GM12878 (cell line): ENCODE measurements at regions not wholly inside any gene's neighbourhood (a gene's known extent, or its start where the extent isn't known, plus 50 kb on each side); places are given as distances from the start of the nearest gene placed in this dataset.

Experiments used
- ATAC-seq: fragments of 200-7000 bp; cut with Tn5 transposase; 3 replicates; pipeline ENCODE4 v1.9.1; 2020; ENCODE audit warnings: mild to moderate bottlenecking, moderate library complexity
- BruUV-seq: library from RNA; stranded (reverse); fragments of 400-500 nt; replicated peaks from 2 replicates; lab custom pipeline; 2021; lab: Mats Ljungman, UMichigan
- CTCF ChIA-PET: fragments of 300-600 bp; sonication (Branson Sonifier 250); formaldehyde crosslinking; extraction: SDS; loops from one replicate; lab custom pipeline; 2021; ENCODE audit warnings: inconsistent platforms; lab: Yijun Ruan, JAX
- POLR2A ChIA-PET: fragments of 350-600 bp; formaldehyde crosslinking; extraction: SDS; loops from one replicate; lab custom pipeline; 2021; ENCODE audit warnings: inconsistent platforms; lab: Charles Lee
- RAD21 ChIA-PET: fragments of 300-600 bp; sonication (Branson Sonifier 250); formaldehyde crosslinking; loops from one replicate; lab custom pipeline; 2023; ENCODE audit warnings: antibody characterized with exemption; ENCODE audit not compliant: unreplicated experiment; lab: Charles Lee
- SMC1A ChIA-PET: fragments of 300-600 bp; sonication (Branson Sonifier 250); formaldehyde crosslinking; loops from one replicate; lab custom pipeline; 2023; ENCODE audit not compliant: unreplicated experiment, uncharacterized antibody; lab: Charles Lee
- DNase-seq: peaks from one replicate; pipeline ENCODE4 v3.0.0-alpha.2; 2011; ENCODE audit warnings: low read depth, low spot score
- FAIRE-seq: peaks from 3 replicates; lab custom pipeline; 2011; peaks lifted over from hg19 to GRCh38; lab: Jason Lieb, UNC
- H2AFZ ChIP-seq: 2 replicates; pipeline ENCODE4 v1.6.0; 2011; ENCODE audit warnings: low read depth, low read length, control low read depth; ENCODE audit not compliant: control insufficient read depth
- H3K27ac ChIP-seq: 2 replicates; pipeline ENCODE4 v1.5.1; 2011; ENCODE audit warnings: control low read depth; ENCODE audit not compliant: control insufficient read depth, insufficient read depth
- H3K27me3 ChIP-seq, 2 experiments: replicated peaks in 1 of 2; 2 replicates each; pipeline versions ENCODE4 v1.6.0 to v1.6.1; 2011; ENCODE audit warnings: low read length in 1 of 2; ENCODE audit not compliant: control insufficient read depth in 2 of 2, insufficient read depth in 2 of 2
- H3K36me3 ChIP-seq, 2 experiments: 2 replicates each; pipeline ENCODE4 v1.5.1; 2011; ENCODE audit warnings: low read length in 1 of 2; ENCODE audit not compliant: control insufficient read depth in 2 of 2, insufficient read depth in 2 of 2
- H3K4me1 ChIP-seq: 2 replicates; pipeline ENCODE4 v1.6.1; 2011; ENCODE audit warnings: mild to moderate bottlenecking, low read length, moderate library complexity, mixed read lengths; ENCODE audit not compliant: control insufficient read depth, insufficient read depth
- H3K4me2 ChIP-seq: 2 replicates; pipeline ENCODE4 v1.6.0; 2011; ENCODE audit warnings: control low read depth; ENCODE audit not compliant: control insufficient read depth, insufficient read depth
- H3K4me3 ChIP-seq: fragments of 200-600 bp; sonication (generic); 2 replicates; pipeline ENCODE4 v1.5.1; 2016
- H3K79me2 ChIP-seq: 2 replicates; pipeline ENCODE4 v1.6.0; 2011; ENCODE audit warnings: low read length; ENCODE audit not compliant: control insufficient read depth, insufficient read depth
- H3K9ac ChIP-seq: 2 replicates; pipeline ENCODE4 v1.8.0; 2011; ENCODE audit warnings: low read length, control low read depth, mixed read lengths; ENCODE audit not compliant: control insufficient read depth, insufficient read depth
- H3K9me3 ChIP-seq: replicated peaks from 3 replicates; pipeline ENCODE4 v1.5.1; 2011; ENCODE audit warnings: mild to moderate bottlenecking, low read length; ENCODE audit not compliant: control insufficient read depth, insufficient read depth
- H4K20me1 ChIP-seq: 2 replicates; pipeline ENCODE4 v1.6.0; 2011; ENCODE audit not compliant: control insufficient read depth, insufficient read depth
- BCL3 ChIP-seq: IDR thresholded peaks from 2 replicates; pipeline ENCODE4 v1.6.1; 2011; ENCODE audit warnings: borderline replicate concordance, low read depth, mild to moderate bottlenecking, moderate library complexity, low read length; ENCODE audit not compliant: insufficient read depth, poor library complexity, severe bottlenecking
- BMI1 ChIP-seq: fragments of 450-650 bp; IDR thresholded peaks from 2 replicates; pipeline ENCODE4 v1.6.1; 2016; ENCODE audit warnings: mild to moderate bottlenecking, moderate library complexity, borderline replicate concordance
- CREB1 ChIP-seq: IDR thresholded peaks from 2 replicates; pipeline ENCODE4 v1.6.1; 2012; ENCODE audit warnings: low read depth, mild to moderate bottlenecking, inconsistent platforms
- GABPA ChIP-seq: IDR thresholded peaks from 2 replicates; pipeline ENCODE4 v1.6.1; 2014; ENCODE audit warnings: antibody characterized with exemption, low read depth, mild to moderate bottlenecking, inconsistent platforms
- HCFC1 ChIP-seq: fragments of 150-350 bp; IDR thresholded peaks from 2 replicates; pipeline ENCODE4 v1.6.1; 2014; ENCODE audit warnings: low read length
- JUNB ChIP-seq: IDR thresholded peaks from 2 replicates; pipeline ENCODE4 v1.6.1; 2016; ENCODE audit warnings: antibody characterized with exemption, mild to moderate bottlenecking
- MYB ChIP-seq: fragments of 150-350 bp; IDR thresholded peaks from 2 replicates; pipeline ENCODE4 v1.6.1; 2014; ENCODE audit warnings: mild to moderate bottlenecking, low read depth, low read length, borderline replicate concordance
- PAX5 ChIP-seq: IDR thresholded peaks from 2 replicates; pipeline ENCODE4 v1.6.1; 2011; ENCODE audit warnings: low read depth, low read length, borderline replicate concordance
- POLR2A ChIP-seq: IDR thresholded peaks from 2 replicates; pipeline ENCODE4 v1.6.1; 2011; ENCODE audit warnings: low read depth, mild to moderate bottlenecking, low read length
- POU2F2 ChIP-seq: IDR thresholded peaks from 3 replicates; pipeline ENCODE4 v1.6.1; 2011; ENCODE audit warnings: low read depth, mild to moderate bottlenecking, low read length, borderline replicate concordance
- REST ChIP-seq: IDR thresholded peaks from 2 replicates; pipeline ENCODE4 v1.6.1; 2012; ENCODE audit warnings: mild to moderate bottlenecking, low read depth, low read length
- SMC3 ChIP-seq: IDR thresholded peaks from 2 replicates; pipeline ENCODE4 v1.6.1; 2011; ENCODE audit warnings: low read length, improper control_type of control experiment, borderline replicate concordance
- STAT1 ChIP-seq: fragments of 450-650 bp; conservative IDR thresholded peaks from 2 replicates; pipeline ENCODE4 v1.6.1; 2014; ENCODE audit warnings: antibody characterized with exemption, mild to moderate bottlenecking
- ZBTB40 ChIP-seq: fragments of 450-650 bp; IDR thresholded peaks from 2 replicates; pipeline ENCODE4 v1.6.1; 2016; ENCODE audit warnings: mild to moderate bottlenecking, moderate library complexity, borderline replicate concordance
- ZSCAN29 ChIP-seq: fragments of 450-650 bp; IDR thresholded peaks from 2 replicates; pipeline ENCODE4 v1.6.1; 2017; ENCODE audit warnings: mild to moderate bottlenecking, moderate library complexity
- ZZZ3 ChIP-seq: IDR thresholded peaks from 2 replicates; pipeline ENCODE4 v1.6.1; 2011; ENCODE audit warnings: low read depth; ENCODE audit not compliant: control insufficient read depth, insufficient read length
- WGBS: methylation state at CpG from one replicate; pipeline ENCODE4 v1.1.6; 2016; ENCODE audit warnings: low lambda C conversion rate; ENCODE audit not compliant: insufficient replicate concordance, insufficient coverage; ENCODE audit errors: missing lambda C conversion rate; 5-methylcytosine and 5-hydroxymethylcytosine counted together
- in situ Hi-C: fragments of 300-500 bp; cut with MboI; formaldehyde crosslinking; loops from 9 replicates; pipeline ENCODE4 v1.14.3; 2018; ENCODE audit warnings: mixed read lengths
- intact Hi-C: fragments of 100-400 bp; cut with micrococcal nuclease; formaldehyde crosslinking; loops from one replicate; pipeline ENCODE4 v1.14.2; 2022; ENCODE audit not compliant: unreplicated experiment

- Histone ChIP-seq H3K27me3 (no peaks in the 10 kb centered on the region), H3K79me2 (no peaks in the 10 kb centered on the region), H2AFZ (no peak overlapping the region), H3K4me1 (no peaks in the 10 kb centered on the region), H3K27ac (no peak overlapping the region), H3K9me3 (no peaks in the 10 kb centered on the region), H3K36me3 (no peaks in the 10 kb centered on the region), H4K20me1 (no peaks in the 10 kb centered on the region), H3K9ac (no peak overlapping the region), H3K4me2 (no peak overlapping the region), H3K4me3 (no peak overlapping the region)
- ATAC-seq: no peak
- in situ Hi-C loops: no loop called here
- no TSS peak for BruUV-seq
- ChIA-PET SMC1A (interaction anchor here (0.7 to 1.9 kb wide), 3 partner anchors 13 to 556 kb away, joined by 3 to 4 read pairs (median 4); partner anchors contain the start of gene CCDC85A), CTCF (no interaction called here), POLR2A (no interaction called here), RAD21 (interaction anchor here (0.6 kb wide), 1 partner anchor 970 kb away, joined by 5 read pairs; no protein-coding TSS in a partner anchor)
- no peak for FAIRE-seq
- WGBS: 46% methylated on average over 1 of the region's 1 CpG
- intact Hi-C loops: no loop called here
- TF ChIP-seq ZBTB40 (no peak), STAT1 (no peak), GABPA (no peak), SMC3 (no peak), MYB (no peak), POU2F2 (no peak), REST (no peak), ZSCAN29 (no peak), POLR2A (no peak), PAX5 (no peak), BCL3 (no peak), JUNB (no peak), ZZZ3 (no peak), HCFC1 (no peak), CREB1 (no peak), BMI1 (no peak)
- DNase-seq: no peak
Observed at GRCh38 chr2:56739413-56739812, 555.6 kb downstream of the CCDC85A start.
